B cell (primary cell): ENCODE measurements at regions not wholly inside any gene's neighbourhood (a gene's known extent, or its start where the extent isn't known, plus 50 kb on each side); places are given as distances from the start of the nearest gene placed in this dataset.

Source experiments
- ATAC-seq: fragments of 200-7000 bp; cut with Tn5 transposase; one replicate; pipeline ENCODE4 v1.10.0; 2021; ENCODE audit warnings: low read depth, mild to moderate bottlenecking, moderate number of reproducible peaks, moderate library complexity
- CTCF ChIA-PET: fragments of 350-600 bp; sonication (Branson Sonifier 250); formaldehyde crosslinking; loops from one replicate; lab custom pipeline; 2021; ENCODE audit warnings: antibody characterized with exemption, inconsistent platforms; lab: Charles Lee
- POLR2A ChIA-PET: fragments of 350-600 bp; sonication (Branson Sonifier 250); formaldehyde crosslinking; loops from one replicate; lab custom pipeline; 2021; ENCODE audit warnings: antibody characterized with exemption; lab: Charles Lee
- DNase-seq: peaks from one replicate; pipeline ENCODE4 v3.0.0; 2013
- H2AFZ ChIP-seq: 2 replicates; pipeline ENCODE4 v1.6.1; 2012; ENCODE audit warnings: mild to moderate bottlenecking, low read depth, low read length; ENCODE audit not compliant: insufficient read depth, poor library complexity, severe bottlenecking
- H3K27ac ChIP-seq, 2 donors: 1 replicate in 1 of 2; 2 replicates in 1 of 2; pipeline ENCODE4 v1.5.1; 2012 to 2013; ENCODE audit warnings: low read length in 2 of 2, mild to moderate bottlenecking in 2 of 2, moderate library complexity in 1 of 2
- H3K27me3 ChIP-seq, 4 experiments: fragments of 200-600 bp in 1 of 4; sonication (generic) in 1 of 4; replicated peaks in 1 of 4; 1 replicate in 2 of 4; 2 replicates in 2 of 4; pipeline versions ENCODE4 v1.6.1 to v1.7.0; 2013 to 2016; ENCODE audit warnings: low read length in 3 of 4, mild to moderate bottlenecking in 2 of 4, mixed read lengths in 1 of 4, moderate library complexity in 1 of 4; ENCODE audit not compliant: insufficient read depth in 4 of 4, control insufficient read depth in 3 of 4; ENCODE audit errors: control extremely low read depth in 1 of 4
- H3K36me3 ChIP-seq, 2 experiments: replicated peaks in 1 of 2; 1 replicate in 1 of 2; 2 replicates in 1 of 2; pipeline versions ENCODE4 v1.6.1 to v1.7.1; 2013; ENCODE audit warnings: low read length in 1 of 2; ENCODE audit not compliant: insufficient read depth in 2 of 2, control insufficient read depth in 1 of 2; ENCODE audit errors: control extremely low read depth in 1 of 2, extremely low read depth in 1 of 2
- H3K4me1 ChIP-seq, 2 donors: fragments of 200-600 bp in 1 of 2; sonication (generic) in 1 of 2; 1 replicate in 1 of 2; 2 replicates in 1 of 2; pipeline versions ENCODE4 v1.5.1 to v1.6.1; 2013 to 2017; ENCODE audit warnings: low read length in 2 of 2; ENCODE audit not compliant: control insufficient read depth in 2 of 2, insufficient read depth in 2 of 2
- H3K4me2 ChIP-seq: replicated peaks from 2 replicates; pipeline ENCODE3; 2012; ENCODE audit warnings: mild to moderate bottlenecking, low read depth, low read length; ENCODE audit not compliant: poor library complexity, severe bottlenecking
- H3K4me3 ChIP-seq, 5 experiments: fragments of 200-600 bp in 1 of 5; sonication (generic) in 1 of 5; 1 replicate in 3 of 5; 2 replicates in 2 of 5; pipeline versions ENCODE4 v1.5.1 to v1.7.0; 2011 to 2016; ENCODE audit warnings: low read length in 4 of 5, mild to moderate bottlenecking in 4 of 5, low read depth in 2 of 5, control low read depth in 1 of 5, moderate library complexity in 1 of 5; ENCODE audit not compliant: insufficient read depth in 1 of 5; ENCODE audit errors: control extremely low read depth in 1 of 5, extremely low read depth in 1 of 5
- H3K79me2 ChIP-seq: fragments of 200-600 bp; sonication (generic); one replicate; pipeline ENCODE4 v1.6.0; 2016; ENCODE audit warnings: low read length; ENCODE audit not compliant: control insufficient read depth, insufficient read depth
- H3K9ac ChIP-seq: fragments of 200-600 bp; sonication (generic); 2 replicates; pipeline ENCODE4 v1.6.1; 2017; ENCODE audit warnings: mild to moderate bottlenecking, low read length, moderate library complexity
- H3K9me3 ChIP-seq, 3 donors: one replicate each; pipeline versions ENCODE4 v1.6.1 to v1.7.1; 2013; ENCODE audit warnings: low read length in 2 of 3; ENCODE audit not compliant: control insufficient read depth in 2 of 3, insufficient read depth in 1 of 3; ENCODE audit errors: control extremely low read depth in 1 of 3
- H4K20me1 ChIP-seq: 2 replicates; pipeline ENCODE4 v1.6.0; 2012; ENCODE audit warnings: mild to moderate bottlenecking, low read length; ENCODE audit not compliant: insufficient read depth, control insufficient read depth, poor library complexity, severe bottlenecking
- H3K27ac Mint-ChIP-seq: one replicate; pipeline ENCODE4 v1.8.0; 2021; ENCODE audit warnings: mixed read lengths
- H3K27me3 Mint-ChIP-seq: one replicate; pipeline ENCODE4 v1.8.0; 2021; ENCODE audit warnings: mixed read lengths
- H3K4me1 Mint-ChIP-seq: one replicate; pipeline ENCODE4 v1.8.0; 2021; ENCODE audit warnings: mixed read lengths
- H3K4me3 Mint-ChIP-seq: one replicate; pipeline ENCODE4 v1.8.0; 2021; ENCODE audit warnings: mixed read lengths
- H3K9me3 Mint-ChIP-seq: one replicate; pipeline ENCODE4 v1.8.0; 2022; ENCODE audit warnings: mixed read lengths; ENCODE audit not compliant: insufficient read depth
- CTCF ChIP-seq: fragments of 200-600 bp; IDR thresholded peaks from one replicate; pipeline ENCODE4 v1.8.0; 2022; ENCODE audit warnings: antibody characterized with exemption, mild to moderate bottlenecking
- EZH2 ChIP-seq: IDR thresholded peaks from 2 replicates; pipeline ENCODE4 v1.6.1; 2012; ENCODE audit warnings: borderline replicate concordance, low read depth, mild to moderate bottlenecking, moderate library complexity, low read length; ENCODE audit not compliant: insufficient read depth, poor library complexity, severe bottlenecking
- WGBS: methylation state at CpG from one replicate; pipeline ENCODE4 v1.1.5; 2013; ENCODE audit warnings: missing lambda C conversion rate; ENCODE audit not compliant: insufficient coverage; 5-methylcytosine and 5-hydroxymethylcytosine counted together
- intact Hi-C: fragments of 100-400 bp; cut with micrococcal nuclease; formaldehyde crosslinking; loops from one replicate; pipeline ENCODE4 v1.10.0; 2022

- Mint-ChIP-seq H3K27ac (no peak overlapping the region), H3K4me1 (peaks cover 51% of the 10 kb centered on the region), H3K4me3 (no peak overlapping the region), H3K9me3 (no peaks in the 10 kb centered on the region), H3K27me3 (peaks cover 3% of the 10 kb centered on the region)
- H3K9ac ChIP-seq: no peak overlapping the region
- intact Hi-C loops: no loop called here
- no peak for ATAC-seq
- POLR2A ChIA-PET: no interaction called here
- WGBS: 53% methylated on average over 4 of the region's 5 CpGs
- H3K9me3 ChIP-seq: no peaks in the 10 kb centered on the region
- H3K27ac ChIP-seq: no peak overlapping the region
- H3K27me3 ChIP-seq: no peaks in the 10 kb centered on the region
- no peaks in the 10 kb centered on the region for H3K79me2 ChIP-seq
- no peaks in the 10 kb centered on the region for H3K36me3 ChIP-seq
- CTCF ChIA-PET: no interaction called here
- DNase-seq: no peak
- H3K4me2 ChIP-seq: no peak overlapping the region
- H3K4me3 ChIP-seq: no peak overlapping the region
- H3K4me1 ChIP-seq: peaks cover 30 to 54% of the 10 kb centered on the region in 2 donors
- no peaks in the 10 kb centered on the region for H4K20me1 ChIP-seq
- no peak for TF ChIP-seq CTCF
- no peak for TF ChIP-seq EZH2
- H2AFZ ChIP-seq: no peak overlapping the region
Observed at GRCh38 chr6:6798448-6798860, 209.9 kb downstream of the LY86 start.

- no peak overlapping the region for H2AFZ ChIP-seq
- no peak overlapping the region for H3K4me3 ChIP-seq
- no peaks in the 10 kb centered on the region for H4K20me1 ChIP-seq
- TF ChIP-seq CTCF (no peak), EZH2 (no peak)
- peaks cover 0 to 10% (median 0%) of the 10 kb centered on the region in 3 donors for H3K9me3 ChIP-seq
- H3K4me1 ChIP-seq: peaks cover 35 to 69% of the 10 kb centered on the region in 2 donors
- peaks cover 66% of the 10 kb centered on the region for H3K4me1 Mint-ChIP-seq
- CTCF ChIA-PET: no interaction called here
- no peak overlapping the region for H3K9ac ChIP-seq
- no peak for DNase-seq
- no peak overlapping the region for H3K4me3 Mint-ChIP-seq
- H3K79me2 ChIP-seq: no peaks in the 10 kb centered on the region
- no peaks in the 10 kb centered on the region for H3K27me3 Mint-ChIP-seq
- no peak overlapping the region for H3K27ac ChIP-seq
- no peak overlapping the region for H3K27ac Mint-ChIP-seq
- intact Hi-C loops: loop anchor here (10.0 kb wide), 1 partner anchor 216 kb away; the partner anchor contains the start of gene LY86
- no peaks in the 10 kb centered on the region for H3K27me3 ChIP-seq
- no peaks in the 10 kb centered on the region for H3K9me3 Mint-ChIP-seq
- POLR2A ChIA-PET: no interaction called here
- WGBS: 85% methylated on average over 2 of the region's 6 CpGs
- no peak for ATAC-seq
- H3K36me3 ChIP-seq: no peaks in the 10 kb centered on the region
- H3K4me2 ChIP-seq: no peak overlapping the region
Observed at GRCh38 chr6:6801005-6801335, 212.4 kb downstream of the LY86 start.
